Effector CD4-positive, alpha-beta T cell (primary cell): ENCODE measurements at regions not wholly inside any gene's neighbourhood (a gene's known extent, or its start where the extent isn't known, plus 50 kb on each side); places are given as distances from the start of the nearest gene placed in this dataset.

ENCODE experiments used
- DNase-seq: peaks from one replicate; pipeline ENCODE4 v3.0.0-alpha.2; 2020

GRCh38 chr13:59519819-59520218 lies 643.9 kb downstream of the DIAPH3 start:
- DNase-seq, result no peak

- no peak for DNase-seq
Observed at GRCh38 chr13:59521549-59521948, 642.2 kb downstream of the DIAPH3 start.

- no peak for DNase-seq
Observed at GRCh38 chr13:59522652-59523051, 641.1 kb downstream of the DIAPH3 start.

GRCh38 chr13:59527500-59527899 lies 636.2 kb downstream of the DIAPH3 start:
- DNase-seq, result no peak

DNA sequence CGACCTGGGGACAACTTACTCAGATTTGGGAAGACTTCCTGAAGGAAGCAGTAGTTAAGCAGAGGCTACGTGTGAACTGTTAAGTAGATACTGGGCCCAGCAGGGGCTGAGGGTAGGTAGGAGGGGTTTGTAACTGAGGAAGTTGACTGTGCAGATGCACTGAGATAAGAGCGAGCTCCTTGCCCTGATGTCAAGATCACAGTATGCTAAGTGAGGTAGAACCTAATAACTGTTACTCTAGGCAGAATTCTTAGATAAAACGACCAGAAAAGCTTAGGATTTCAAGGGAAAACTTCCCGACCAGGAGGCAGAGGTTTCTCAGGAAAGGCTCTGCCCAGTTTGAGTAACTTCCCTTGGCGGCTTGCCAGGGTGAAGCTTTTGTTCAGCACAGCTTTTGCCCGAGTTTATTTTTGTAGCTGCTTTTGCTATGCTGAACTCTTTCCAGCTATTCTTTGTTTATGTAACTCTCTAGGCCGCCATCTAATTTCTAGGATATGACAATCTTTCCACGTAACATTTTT lies 632.1 kb downstream of the DIAPH3 start:
- DNase-seq, result no peak

GRCh38 chr13:59532405-59532804 lies 631.3 kb downstream of the DIAPH3 start:
- no peak for DNase-seq

DNA sequence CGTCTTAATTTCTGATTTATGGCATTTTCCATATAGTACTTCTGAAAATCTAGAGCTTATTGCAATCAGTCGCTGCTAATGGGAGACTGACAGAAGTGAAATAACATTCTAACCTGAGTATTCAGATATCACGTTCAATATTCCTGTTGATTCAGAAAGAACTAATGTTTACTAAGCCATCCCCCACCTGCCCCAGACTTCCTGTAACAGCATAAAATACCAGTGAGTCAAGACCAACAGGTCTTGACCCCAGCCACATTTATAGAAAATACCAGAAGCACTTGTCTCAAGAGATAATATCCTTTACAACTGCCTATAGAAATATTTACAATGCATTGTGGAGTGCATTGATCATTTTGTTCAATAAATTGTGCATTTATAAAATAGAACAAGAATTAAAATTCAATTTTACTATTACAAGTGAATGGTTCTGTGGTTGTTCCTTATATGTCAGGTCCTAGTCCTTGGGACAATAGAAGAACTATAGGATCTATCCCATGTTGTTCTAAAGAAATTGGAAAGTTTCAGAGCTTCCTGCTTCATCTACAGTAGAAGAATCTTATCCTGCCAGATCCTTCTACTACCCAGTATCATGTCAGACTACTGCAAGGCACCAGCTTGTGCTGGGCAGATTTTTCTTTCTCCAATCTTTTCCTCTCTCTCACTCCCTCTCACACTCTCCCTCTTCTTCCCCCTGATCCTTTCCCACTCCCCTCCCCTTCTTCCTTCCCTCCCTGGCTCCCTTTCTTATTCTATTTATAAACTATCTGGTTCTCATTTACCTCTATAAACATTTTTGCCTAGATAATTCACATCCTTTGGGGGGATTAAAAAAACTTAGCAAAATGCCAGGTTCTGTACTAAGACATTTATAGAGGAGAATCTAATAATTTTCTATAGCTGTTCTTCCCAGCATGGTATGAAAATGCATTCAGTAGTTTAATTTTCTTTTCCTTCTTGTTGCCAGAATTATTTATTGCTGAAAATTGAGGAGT lies 629.9 kb downstream of the DIAPH3 start:
- DNase-seq, result no peak

GRCh38 chr13:59534806-59535205 lies 628.9 kb downstream of the DIAPH3 start:
- no peak for DNase-seq

DNA sequence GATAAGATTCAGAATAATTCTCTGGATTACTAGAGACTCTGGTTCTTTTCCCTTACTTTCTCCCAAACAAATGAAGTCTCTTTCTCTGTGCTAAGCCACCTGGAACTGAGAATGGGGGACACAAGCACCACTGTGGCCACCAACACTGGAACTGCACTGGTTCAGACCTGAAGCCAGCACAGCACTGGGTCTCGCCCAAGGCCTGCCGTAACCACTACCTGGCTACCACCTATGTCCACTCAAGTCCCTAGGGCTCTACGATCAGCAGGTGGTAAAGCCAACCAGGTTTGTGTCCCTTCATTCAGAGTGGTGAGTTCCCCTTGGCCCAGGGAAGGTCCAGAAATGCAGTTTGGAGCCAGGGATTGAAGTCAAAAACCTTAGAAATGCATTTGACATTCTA lies 626.2 kb downstream of the DIAPH3 start:
- no peak for DNase-seq

- DNase-seq, result no peak
Observed at GRCh38 chr13:59538512-59538911, 625.2 kb downstream of the DIAPH3 start.

- DNase-seq, result no peak
Observed at GRCh38 chr13:59542303-59542702, 621.4 kb downstream of the DIAPH3 start.

DNA sequence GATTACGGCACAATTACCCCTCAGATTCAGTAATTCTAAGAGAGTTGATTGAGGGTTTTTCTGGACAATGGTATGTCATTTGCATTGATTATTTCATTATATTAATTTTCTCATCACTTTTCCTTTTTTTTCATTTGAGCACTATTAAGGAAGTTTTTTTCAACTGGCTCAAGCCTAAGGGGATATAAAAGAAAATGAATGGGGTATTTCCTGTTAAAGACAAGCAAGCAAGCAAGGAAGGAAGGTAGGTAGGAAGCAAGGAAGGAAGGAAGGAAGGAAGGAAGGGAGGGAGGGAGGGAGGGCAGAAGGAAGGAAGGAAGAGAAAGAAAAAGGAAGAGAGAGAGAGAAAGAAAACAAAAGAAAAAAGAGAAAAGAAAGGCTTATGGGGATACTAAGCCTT lies 620.3 kb downstream of the DIAPH3 start:
- no peak for DNase-seq

DNA sequence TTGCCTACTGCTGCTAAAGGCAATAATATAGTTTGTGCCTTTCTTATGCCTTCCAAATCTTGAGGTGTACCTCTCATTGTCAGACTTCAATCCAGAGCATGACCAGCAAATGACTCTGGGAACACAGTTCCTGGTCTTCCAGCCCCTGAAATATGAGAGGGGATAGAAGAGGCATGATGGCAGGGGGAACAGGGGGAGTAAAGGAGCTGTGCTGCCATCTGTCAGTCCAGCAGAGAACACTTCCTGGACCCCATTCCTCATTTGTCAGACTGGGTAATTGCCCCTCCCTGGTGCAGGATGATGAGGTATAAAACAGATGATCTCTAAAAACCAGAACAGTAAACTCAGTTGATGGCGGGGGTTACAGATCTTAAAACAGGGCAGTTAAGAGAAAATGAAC lies 618.7 kb downstream of the DIAPH3 start:
- DNase-seq, result no peak

GRCh38 chr13:59546178-59546577 lies 617.5 kb downstream of the DIAPH3 start:
- DNase-seq, result no peak

GRCh38 chr13:59547950-59548349 lies 615.8 kb downstream of the DIAPH3 start:
- DNase-seq, result no peak

DNA sequence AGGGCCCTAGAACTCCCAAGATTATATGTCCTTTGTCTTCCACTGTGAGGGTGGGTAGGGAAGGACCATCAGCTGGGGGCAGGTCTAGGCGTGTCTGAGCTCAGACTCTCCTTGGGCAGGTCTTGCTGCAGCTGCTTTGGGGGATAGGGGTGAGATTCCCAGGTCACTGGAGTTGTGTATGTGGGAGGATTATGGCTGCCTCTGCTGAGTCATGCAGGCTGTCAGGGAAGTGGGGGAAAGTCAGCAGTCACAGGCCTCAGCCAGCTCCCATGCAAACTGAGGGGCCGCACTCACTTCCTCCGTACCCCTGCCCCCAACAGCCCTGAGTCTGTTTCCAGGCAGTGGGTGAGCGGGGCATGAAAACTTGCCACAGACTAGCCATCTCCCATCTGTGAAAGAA lies 600.8 kb downstream of the DIAPH3 start:
- no peak for DNase-seq

DNA sequence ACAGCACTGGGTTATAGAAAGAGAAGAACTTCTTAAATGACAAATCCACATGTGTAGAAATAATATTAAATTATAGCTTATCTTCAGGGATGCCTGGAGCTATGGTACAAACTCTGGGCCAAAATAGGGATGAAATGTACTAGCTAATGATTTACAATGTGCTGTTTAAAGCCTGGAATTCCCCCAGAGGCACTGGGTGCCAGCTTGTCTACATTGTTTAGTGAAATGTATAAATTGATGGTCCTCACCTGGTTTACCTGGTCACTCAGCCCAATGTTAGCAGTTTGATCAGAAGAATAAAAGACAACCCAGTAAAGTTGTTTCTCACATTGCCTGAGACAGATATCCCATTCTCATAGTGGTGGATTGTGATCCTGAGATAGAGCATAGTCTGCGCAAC lies 597.2 kb downstream of the DIAPH3 start:
- DNase-seq, result no peak

- no peak for DNase-seq
Observed at GRCh38 chr13:59568306-59568705, 595.4 kb downstream of the DIAPH3 start.

- DNase-seq, result no peak
Observed at GRCh38 chr13:59570204-59570603, 593.5 kb downstream of the DIAPH3 start.

GRCh38 chr13:59584101-59584500 lies 579.6 kb downstream of the DIAPH3 start:
- no peak for DNase-seq

DNA sequence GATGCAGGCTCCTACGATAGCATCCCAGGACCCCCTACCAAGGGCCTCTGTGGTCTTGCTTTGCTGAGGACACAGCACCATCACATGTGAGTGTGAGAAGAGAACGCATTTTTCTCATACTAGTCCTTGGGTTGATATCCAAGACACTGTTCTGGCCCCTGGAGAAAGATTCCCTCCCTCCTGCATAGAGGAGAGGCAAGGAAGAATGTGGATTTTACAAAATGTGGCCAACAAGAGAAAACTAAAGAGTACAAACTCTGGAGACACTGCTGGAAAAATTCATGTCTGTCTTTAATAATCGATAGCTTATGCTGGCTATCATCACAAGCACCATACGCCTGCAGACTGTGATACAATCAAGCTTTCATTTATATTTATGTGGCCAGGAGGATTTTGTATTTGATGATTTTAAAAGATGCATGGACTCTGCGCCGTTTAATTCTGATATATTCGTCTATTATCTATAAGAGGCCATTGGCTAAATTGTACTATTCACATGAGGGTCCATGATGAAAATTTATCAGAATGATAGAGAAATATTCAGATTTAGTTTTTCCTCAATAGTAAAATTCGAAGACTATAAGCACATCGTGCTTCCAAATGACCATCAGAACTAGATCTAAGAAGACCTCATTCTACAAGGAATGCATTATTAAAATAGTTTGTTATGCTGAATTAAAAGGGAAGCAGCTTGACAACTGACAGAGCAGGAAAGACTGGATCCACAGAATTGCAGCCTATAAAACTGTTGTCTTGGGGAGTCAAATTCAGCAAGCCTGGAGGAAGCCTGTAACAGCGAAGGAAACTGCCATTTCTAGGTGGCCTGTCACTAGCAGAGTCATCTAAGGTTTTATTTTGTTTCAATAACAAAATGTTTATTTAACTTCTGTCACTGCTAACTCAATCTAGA lies 578.7 kb downstream of the DIAPH3 start:
- DNase-seq, result no peak

GRCh38 chr13:59587030-59587429 lies 576.7 kb downstream of the DIAPH3 start:
- DNase-seq, result no peak

- DNase-seq, result no peak
Observed at GRCh38 chr13:59587971-59588716, 575.6 kb downstream of the DIAPH3 start.
